Epithelial cell of esophagus (primary cell): ENCODE measurements at regions not wholly inside any gene's neighbourhood (a gene's known extent, or its start where the extent isn't known, plus 50 kb on each side); places are given as distances from the start of the nearest gene placed in this dataset.
"Not testable (repeated sequence)": the region's sequence is repeated elsewhere in the genome, so short reads cannot be mapped to it uniquely, and the experiment has no call there.

Experiments
- DNase-seq: peaks from one replicate; pipeline ENCODE4 v3.0.0; 2010; ENCODE audit warnings: low read depth
- H3K4me3 ChIP-seq: 2 replicates; pipeline ENCODE4 v1.5.1; 2011; ENCODE audit warnings: mild to moderate bottlenecking, low read length, control low read depth
- CTCF ChIP-seq: IDR thresholded peaks from 2 replicates; pipeline ENCODE4 v1.5.1; 2011; ENCODE audit warnings: low read depth, mild to moderate bottlenecking, low read length, control low read depth, inconsistent platforms; ENCODE audit not compliant: insufficient read depth; ENCODE audit errors: missing control alignments

GRCh38 chr1:79255421-79255820 lies 248.9 kb upstream of the ADGRL4 start:
- TF ChIP-seq CTCF, result no peak
- no peak overlapping the region for H3K4me3 ChIP-seq
- DNase-seq, result no peak

GRCh38 chr1:79252598-79252997 lies 246.1 kb upstream of the ADGRL4 start:
- DNase-seq, result no peak
- no peak for TF ChIP-seq CTCF
- H3K4me3 ChIP-seq, result no peak overlapping the region

- no peak for DNase-seq
- H3K4me3 ChIP-seq, result no peak overlapping the region
- no peak for TF ChIP-seq CTCF
Observed at GRCh38 chr1:79239840-79240239, 233.3 kb upstream of the ADGRL4 start.

- DNase-seq, result no peak
- no peak overlapping the region for H3K4me3 ChIP-seq
- TF ChIP-seq CTCF, result no peak
Observed at GRCh38 chr1:79235301-79236002, 228.9 kb upstream of the ADGRL4 start.

- DNase-seq, result no peak
- no peak overlapping the region for H3K4me3 ChIP-seq
- TF ChIP-seq CTCF, result no peak
Observed at GRCh38 chr1:79232818-79233217, 226.3 kb upstream of the ADGRL4 start.

- DNase-seq, result peak; percentile 36
- not testable (repeated sequence) for H3K4me3 ChIP-seq
Observed at GRCh38 chr1:79230751-79231150, 224.2 kb upstream of the ADGRL4 start.

GRCh38 chr1:79226963-79227362 lies 220.4 kb upstream of the ADGRL4 start:
- DNase-seq, result no peak
- TF ChIP-seq CTCF, result no peak
- H3K4me3 ChIP-seq, result no peak overlapping the region
